ENCODE measurements at regions not wholly inside any gene's neighbourhood (a gene's known extent, or its start where the extent isn't known, plus 50 kb on each side); places are given as distances from the start of the nearest gene placed in this dataset.

- H3K27ac ChIP-seq (ENCODE audit: low read depth in 1 of 2, low read length in 1 of 2): no peak overlapping the region
- WGBS: 94% methylated on average over 5 of the region's 5 CpGs
- H3K4me3 ChIP-seq (ENCODE audit: low read length in 2 of 2): no peak overlapping the region
- no peaks in the 10 kb centered on the region for H3K27me3 ChIP-seq (ENCODE audit: control insufficient read depth in 2 of 2, insufficient read depth in 1 of 2, low read length in 1 of 2)
- H3K4me1 ChIP-seq (ENCODE audit: control insufficient read depth in 2 of 2, insufficient read depth in 2 of 2, low read length in 2 of 2): no peaks in the 10 kb centered on the region
- H3K36me3 ChIP-seq (ENCODE audit: control insufficient read depth in 2 of 2, insufficient read depth in 2 of 2, low read length in 1 of 2): no peaks in the 10 kb centered on the region
- H3K9me3 ChIP-seq (ENCODE audit: control insufficient read depth in 2 of 2, insufficient read depth in 1 of 2, low read length in 1 of 2): no peaks in the 10 kb centered on the region
- no peak for DNase-seq (ENCODE audit: low read depth in 6 of 9, low spot score in 9 of 9)
Measured at GRCh38 chr15:35290301-35290721, 205.2 kb upstream of the NANOGP8 start.

- H3K4me3 ChIP-seq (ENCODE audit: low read length in 2 of 2): no peak overlapping the region
- H3K9me3 ChIP-seq (ENCODE audit: control insufficient read depth in 2 of 2, insufficient read depth in 1 of 2, low read length in 1 of 2): no peaks in the 10 kb centered on the region
- no peak overlapping the region for H3K27ac ChIP-seq (ENCODE audit: low read depth in 1 of 2, low read length in 1 of 2)
- H3K27me3 ChIP-seq (ENCODE audit: control insufficient read depth in 2 of 2, insufficient read depth in 1 of 2, low read length in 1 of 2): no peaks in the 10 kb centered on the region
- peak in 2 of 9 donors; percentile 4 to 13 for DNase-seq (ENCODE audit: low read depth in 6 of 9, low spot score in 9 of 9)
- no peaks in the 10 kb centered on the region for H3K4me1 ChIP-seq (ENCODE audit: control insufficient read depth in 2 of 2, insufficient read depth in 2 of 2, low read length in 2 of 2)
- 39% methylated on average over 3 of the region's 3 CpGs for WGBS
- no peaks in the 10 kb centered on the region for H3K36me3 ChIP-seq (ENCODE audit: control insufficient read depth in 2 of 2, insufficient read depth in 2 of 2, low read length in 1 of 2)
Measured at GRCh38 chr15:35289024-35289617, 204.0 kb upstream of the NANOGP8 start.

- no peak for DNase-seq (ENCODE audit: low read depth in 6 of 9, low spot score in 9 of 9)
- Histone ChIP-seq H3K27ac (ENCODE audit: low read depth in 1 of 2, low read length in 1 of 2) (no peak overlapping the region), H3K4me3 (ENCODE audit: low read length in 2 of 2) (no peak overlapping the region), H3K4me1 (ENCODE audit: control insufficient read depth in 2 of 2, insufficient read depth in 2 of 2, low read length in 2 of 2) (no peaks in the 10 kb centered on the region), H3K9me3 (ENCODE audit: control insufficient read depth in 2 of 2, insufficient read depth in 1 of 2, low read length in 1 of 2) (no peaks in the 10 kb centered on the region), H3K27me3 (ENCODE audit: control insufficient read depth in 2 of 2, insufficient read depth in 1 of 2, low read length in 1 of 2) (no peaks in the 10 kb centered on the region), H3K36me3 (ENCODE audit: control insufficient read depth in 2 of 2, insufficient read depth in 2 of 2, low read length in 1 of 2) (no peaks in the 10 kb centered on the region)
- WGBS: 96% methylated on average over 3 of the region's 3 CpGs
Measured at GRCh38 chr15:35288580-35288979, 203.5 kb upstream of the NANOGP8 start.

- WGBS: 94% methylated on average over 2 of the region's 2 CpGs
- H3K27ac ChIP-seq (ENCODE audit: low read depth in 1 of 2, low read length in 1 of 2): no peak overlapping the region
- no peaks in the 10 kb centered on the region for H3K27me3 ChIP-seq (ENCODE audit: control insufficient read depth in 2 of 2, insufficient read depth in 1 of 2, low read length in 1 of 2)
- H3K4me1 ChIP-seq (ENCODE audit: control insufficient read depth in 2 of 2, insufficient read depth in 2 of 2, low read length in 2 of 2): no peaks in the 10 kb centered on the region
- H3K4me3 ChIP-seq (ENCODE audit: low read length in 2 of 2): no peak overlapping the region
- no peaks in the 10 kb centered on the region for H3K36me3 ChIP-seq (ENCODE audit: control insufficient read depth in 2 of 2, insufficient read depth in 2 of 2, low read length in 1 of 2)
- H3K9me3 ChIP-seq (ENCODE audit: control insufficient read depth in 2 of 2, insufficient read depth in 1 of 2, low read length in 1 of 2): no peaks in the 10 kb centered on the region
- no peak for DNase-seq (ENCODE audit: low read depth in 6 of 9, low spot score in 9 of 9)
Measured at GRCh38 chr15:35286721-35287120, 201.6 kb upstream of the NANOGP8 start.

GRCh38 chr15:35282965-35283496 is 197.9 kb upstream of the NANOGP8 start:
- Histone ChIP-seq H3K9me3 (ENCODE audit: control insufficient read depth in 2 of 2, insufficient read depth in 1 of 2, low read length in 1 of 2) (peaks cover 0 to 8% of the 10 kb centered on the region in 2 donors), H3K27me3 (ENCODE audit: control insufficient read depth in 2 of 2, insufficient read depth in 1 of 2, low read length in 1 of 2) (no peaks in the 10 kb centered on the region), H3K27ac (ENCODE audit: low read depth in 1 of 2, low read length in 1 of 2) (no peak overlapping the region), H3K4me1 (ENCODE audit: control insufficient read depth in 2 of 2, insufficient read depth in 2 of 2, low read length in 2 of 2) (no peaks in the 10 kb centered on the region), H3K36me3 (ENCODE audit: control insufficient read depth in 2 of 2, insufficient read depth in 2 of 2, low read length in 1 of 2) (no peaks in the 10 kb centered on the region), H3K4me3 (ENCODE audit: low read length in 2 of 2) (no peak overlapping the region)
- DNase-seq (ENCODE audit: low read depth in 6 of 9, low spot score in 9 of 9): no peak
- WGBS: 98% methylated on average over 3 of the region's 3 CpGs

- 93% methylated on average over 1 of the region's 1 CpG for WGBS
- peaks cover 0 to 10% of the 10 kb centered on the region in 2 donors for H3K9me3 ChIP-seq (ENCODE audit: control insufficient read depth in 2 of 2, insufficient read depth in 1 of 2, low read length in 1 of 2)
- DNase-seq (ENCODE audit: low read depth in 6 of 9, low spot score in 9 of 9): no peak
- no peaks in the 10 kb centered on the region for H3K36me3 ChIP-seq (ENCODE audit: control insufficient read depth in 2 of 2, insufficient read depth in 2 of 2, low read length in 1 of 2)
- no peak overlapping the region for H3K4me3 ChIP-seq (ENCODE audit: low read length in 2 of 2)
- no peaks in the 10 kb centered on the region for H3K27me3 ChIP-seq (ENCODE audit: control insufficient read depth in 2 of 2, insufficient read depth in 1 of 2, low read length in 1 of 2)
- H3K4me1 ChIP-seq (ENCODE audit: control insufficient read depth in 2 of 2, insufficient read depth in 2 of 2, low read length in 2 of 2): no peaks in the 10 kb centered on the region
- no peak overlapping the region for H3K27ac ChIP-seq (ENCODE audit: low read depth in 1 of 2, low read length in 1 of 2)
Measured at GRCh38 chr15:35281515-35281914, 196.4 kb upstream of the NANOGP8 start.

- H3K9me3 ChIP-seq (ENCODE audit: control insufficient read depth in 2 of 2, insufficient read depth in 1 of 2, low read length in 1 of 2): peaks cover 0 to 10% of the 10 kb centered on the region in 2 donors
- WGBS: 90% methylated on average over 1 of the region's 1 CpG
- H3K36me3 ChIP-seq (ENCODE audit: control insufficient read depth in 2 of 2, insufficient read depth in 2 of 2, low read length in 1 of 2): no peaks in the 10 kb centered on the region
- no peak for DNase-seq (ENCODE audit: low read depth in 6 of 9, low spot score in 9 of 9)
- H3K4me1 ChIP-seq (ENCODE audit: control insufficient read depth in 2 of 2, insufficient read depth in 2 of 2, low read length in 2 of 2): no peaks in the 10 kb centered on the region
- no peak overlapping the region for H3K27ac ChIP-seq (ENCODE audit: low read depth in 1 of 2, low read length in 1 of 2)
- no peaks in the 10 kb centered on the region for H3K27me3 ChIP-seq (ENCODE audit: control insufficient read depth in 2 of 2, insufficient read depth in 1 of 2, low read length in 1 of 2)
- no peak overlapping the region for H3K4me3 ChIP-seq (ENCODE audit: low read length in 2 of 2)
Measured at GRCh38 chr15:35279811-35280210, 194.7 kb upstream of the NANOGP8 start.

GRCh38 chr15:35271371-35272043 is 186.4 kb upstream of the NANOGP8 start:
- Histone ChIP-seq H3K9me3 (ENCODE audit: control insufficient read depth in 2 of 2, insufficient read depth in 1 of 2, low read length in 1 of 2) (no peaks in the 10 kb centered on the region), H3K4me3 (ENCODE audit: low read length in 2 of 2) (no peak overlapping the region), H3K27ac (ENCODE audit: low read depth in 1 of 2, low read length in 1 of 2) (no peak overlapping the region), H3K27me3 (ENCODE audit: control insufficient read depth in 2 of 2, insufficient read depth in 1 of 2, low read length in 1 of 2) (no peaks in the 10 kb centered on the region), H3K4me1 (ENCODE audit: control insufficient read depth in 2 of 2, insufficient read depth in 2 of 2, low read length in 2 of 2) (no peaks in the 10 kb centered on the region), H3K36me3 (ENCODE audit: control insufficient read depth in 2 of 2, insufficient read depth in 2 of 2, low read length in 1 of 2) (no peaks in the 10 kb centered on the region)
- DNase-seq (ENCODE audit: low read depth in 6 of 9, low spot score in 9 of 9): no peak
- 90% methylated on average over 4 of the region's 4 CpGs for WGBS

GRCh38 chr15:35260941-35261340 is 175.8 kb upstream of the NANOGP8 start:
- Histone ChIP-seq H3K27me3 (ENCODE audit: control insufficient read depth in 2 of 2, insufficient read depth in 1 of 2, low read length in 1 of 2) (no peaks in the 10 kb centered on the region), H3K9me3 (ENCODE audit: control insufficient read depth in 2 of 2, insufficient read depth in 1 of 2, low read length in 1 of 2) (no peaks in the 10 kb centered on the region), H3K4me3 (ENCODE audit: low read length in 2 of 2) (no peak overlapping the region), H3K4me1 (ENCODE audit: control insufficient read depth in 2 of 2, insufficient read depth in 2 of 2, low read length in 2 of 2) (no peaks in the 10 kb centered on the region), H3K27ac (ENCODE audit: low read depth in 1 of 2, low read length in 1 of 2) (no peak overlapping the region), H3K36me3 (ENCODE audit: control insufficient read depth in 2 of 2, insufficient read depth in 2 of 2, low read length in 1 of 2) (no peaks in the 10 kb centered on the region)
- 93% methylated on average over 5 of the region's 5 CpGs for WGBS
- DNase-seq (ENCODE audit: low read depth in 6 of 9, low spot score in 9 of 9): no peak

Data from thymus (tissue), 11 donors.